ENCODE measurements at regions not wholly inside any gene's neighbourhood (a gene's known extent, or its start where the extent isn't known, plus 50 kb on each side); places are given as distances from the start of the nearest gene placed in this dataset.

DNA sequence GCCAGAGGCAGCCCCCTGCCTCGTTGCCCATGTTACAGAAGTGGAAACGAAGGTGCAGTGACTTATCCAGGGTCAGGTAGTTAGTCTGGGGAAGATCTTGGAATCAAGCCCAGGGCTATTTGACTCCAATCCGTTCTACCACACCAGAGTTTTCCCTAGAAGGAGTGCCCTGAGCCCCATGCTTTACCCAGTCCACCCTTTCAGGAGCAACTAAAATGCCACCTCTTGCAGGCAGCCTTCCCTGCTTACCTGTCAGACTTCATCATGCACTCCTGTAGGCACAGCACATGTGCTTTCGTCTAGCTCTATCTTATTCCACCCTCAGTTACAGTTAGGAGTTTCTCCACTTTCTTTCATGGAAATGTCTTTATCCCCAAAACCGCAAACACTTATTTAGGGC, 80.2 kb downstream of the CHST1 start:
- no peak overlapping the region for H3K27ac ChIP-seq
- peaks cover 0 to 53% (median 0%) of the 10 kb centered on the region in 7 donors for H3K27me3 ChIP-seq (replicated peaks in 1 of 7)
- H3K4me1 ChIP-seq: no peaks in the 10 kb centered on the region
- DNase-seq: no peak
- H3K9me3 ChIP-seq: no peaks in the 10 kb centered on the region
- no peak overlapping the region for H3K4me3 ChIP-seq
- WGBS, 5 donors: 49 to 63% (median 57%) methylated on average over 5 of the region's 5 CpGs
- H3K36me3 ChIP-seq: no peaks in the 10 kb centered on the region
- TF ChIP-seq POLR2AphosphoS5 (IDR thresholded peaks at IDR 0.05): no peak
- TF ChIP-seq POLR2A (IDR thresholded peaks at IDR 0.05): no peak
- TF ChIP-seq, protein P1, sequence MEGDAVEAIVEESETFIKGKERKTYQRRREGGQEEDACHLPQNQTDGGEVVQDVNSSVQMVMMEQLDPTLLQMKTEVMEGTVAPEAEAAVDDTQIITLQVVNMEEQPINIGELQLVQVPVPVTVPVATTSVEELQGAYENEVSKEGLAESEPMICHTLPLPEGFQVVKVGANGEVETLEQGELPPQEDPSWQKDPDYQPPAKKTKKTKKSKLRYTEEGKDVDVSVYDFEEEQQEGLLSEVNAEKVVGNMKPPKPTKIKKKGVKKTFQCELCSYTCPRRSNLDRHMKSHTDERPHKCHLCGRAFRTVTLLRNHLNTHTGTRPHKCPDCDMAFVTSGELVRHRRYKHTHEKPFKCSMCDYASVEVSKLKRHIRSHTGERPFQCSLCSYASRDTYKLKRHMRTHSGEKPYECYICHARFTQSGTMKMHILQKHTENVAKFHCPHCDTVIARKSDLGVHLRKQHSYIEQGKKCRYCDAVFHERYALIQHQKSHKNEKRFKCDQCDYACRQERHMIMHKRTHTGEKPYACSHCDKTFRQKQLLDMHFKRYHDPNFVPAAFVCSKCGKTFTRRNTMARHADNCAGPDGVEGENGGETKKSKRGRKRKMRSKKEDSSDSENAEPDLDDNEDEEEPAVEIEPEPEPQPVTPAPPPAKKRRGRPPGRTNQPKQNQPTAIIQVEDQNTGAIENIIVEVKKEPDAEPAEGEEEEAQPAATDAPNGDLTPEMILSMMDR (IDR thresholded peaks at IDR 0.05 in 8 of 11, conservative IDR thresholded peaks at IDR 0.05 in 3 of 11): no peak
- intact Hi-C loops (cut with DNase I; ENCODE audit: low total_unique reads): no loop called here

DNA sequence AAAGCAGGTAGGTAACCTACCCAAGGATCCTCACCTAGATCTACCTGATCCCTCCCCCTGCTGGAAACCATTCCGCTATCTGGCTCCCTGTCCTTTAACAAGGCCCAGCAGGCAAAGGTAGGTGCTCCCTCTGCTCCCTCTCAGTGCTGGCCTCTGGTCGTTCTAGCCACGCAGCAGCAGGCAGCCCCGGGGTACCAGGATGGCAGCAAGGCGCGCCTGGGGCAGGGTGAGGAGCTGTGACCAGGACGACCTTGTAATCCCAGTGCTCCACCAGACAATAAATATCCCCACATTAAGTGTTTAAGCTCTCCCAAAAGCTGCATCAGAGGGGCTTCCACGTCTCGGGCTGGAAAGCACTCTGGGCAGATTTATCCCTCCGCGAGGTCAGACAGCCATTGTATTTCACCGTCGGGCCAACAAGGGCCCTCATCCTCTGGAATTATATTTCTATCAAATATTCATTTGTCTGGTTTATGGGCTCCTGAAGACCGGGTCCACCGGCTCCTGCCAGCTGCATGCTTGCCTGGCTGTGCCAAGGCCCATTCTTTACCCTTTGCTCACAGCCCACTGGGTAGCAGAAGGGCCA, 81.3 kb downstream of the CHST1 start:
- intact Hi-C loops (cut with DNase I; ENCODE audit: low total_unique reads): no loop called here
- DNase-seq: no peak
- Histone ChIP-seq H3K27me3 (replicated peaks in 1 of 7) (peaks cover 0 to 58% (median 0%) of the 10 kb centered on the region in 7 donors), H3K4me3 (no peak overlapping the region), H3K9me3 (no peaks in the 10 kb centered on the region), H3K27ac (no peak overlapping the region), H3K36me3 (no peaks in the 10 kb centered on the region), H3K4me1 (no peaks in the 10 kb centered on the region)
- WGBS, 5 donors: 81 to 88% (median 87%) methylated on average over 11 to 15 of the region's 15 CpGs
- TF ChIP-seq, protein P1 (IDR thresholded peaks at IDR 0.05 in 8 of 11, conservative IDR thresholded peaks at IDR 0.05 in 3 of 11): no peak

DNA sequence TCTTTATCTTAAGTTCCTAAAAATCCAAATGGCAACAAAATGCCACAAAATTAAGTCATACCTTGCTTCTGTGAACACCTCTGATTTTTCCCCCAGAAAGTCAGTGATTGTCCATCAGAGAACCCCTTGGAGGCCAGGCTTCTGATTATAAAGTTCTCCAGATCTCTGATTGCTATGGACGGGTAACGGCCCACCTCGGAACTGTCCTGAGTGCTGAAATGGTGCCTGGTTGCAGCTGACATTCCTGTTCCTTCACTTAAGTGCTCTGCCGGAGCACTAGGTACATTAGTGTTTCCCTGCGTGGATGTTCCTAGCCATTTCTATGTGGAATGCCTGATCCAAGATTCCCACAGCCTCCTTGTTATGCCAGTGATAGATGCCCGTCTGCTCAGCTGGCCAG, 85.0 kb downstream of the CHST1 start:
- Histone ChIP-seq H3K36me3 (no peaks in the 10 kb centered on the region), H3K4me3 (no peak overlapping the region), H3K4me1 (no peaks in the 10 kb centered on the region), H3K27ac (no peak overlapping the region), H3K9me3 (no peaks in the 10 kb centered on the region), H3K27me3 (replicated peaks in 1 of 7) (peaks cover 0 to 87% (median 0%) of the 10 kb centered on the region in 7 donors)
- 14 to 31% (median 24%) methylated on average over 6 of the region's 6 CpGs for WGBS, 5 donors
- TF ChIP-seq POLR2AphosphoS5 (IDR thresholded peaks at IDR 0.05) (no peak), POLR2A (IDR thresholded peaks at IDR 0.05) (no peak)
- TF ChIP-seq, protein P1 (IDR thresholded peaks at IDR 0.05 in 8 of 11, conservative IDR thresholded peaks at IDR 0.05 in 3 of 11): no peak
- DNase-seq: no peak
- intact Hi-C loops (cut with DNase I; ENCODE audit: low total_unique reads): no loop called here

DNA sequence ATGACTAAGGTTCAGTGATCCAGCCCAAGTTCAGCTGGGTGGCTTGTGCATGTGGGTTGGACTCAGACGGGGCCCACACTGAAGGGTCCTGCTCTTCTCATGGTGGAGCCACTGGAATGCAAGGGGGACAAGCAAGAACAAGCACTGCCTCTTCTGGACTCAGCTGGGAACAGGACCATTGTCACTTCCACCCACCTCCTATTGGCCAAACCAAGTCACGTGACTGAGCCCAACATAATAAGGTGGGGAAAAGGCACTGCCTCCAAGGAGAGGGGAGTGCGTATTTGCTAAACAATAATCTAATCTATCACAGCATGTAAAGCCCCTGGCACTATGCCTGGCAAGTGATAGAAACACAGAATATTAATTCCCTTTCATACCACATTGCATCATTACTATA, 87.1 kb downstream of the CHST1 start:
- H3K27me3 ChIP-seq (replicated peaks in 1 of 7): peaks cover 0 to 83% (median 0%) of the 10 kb centered on the region in 7 donors
- intact Hi-C loops (cut with DNase I; ENCODE audit: low total_unique reads): no loop called here
- no peak overlapping the region for H3K27ac ChIP-seq
- no peaks in the 10 kb centered on the region for H3K9me3 ChIP-seq
- no peak overlapping the region for H3K4me3 ChIP-seq
- no peak for TF ChIP-seq POLR2A (IDR thresholded peaks at IDR 0.05)
- no peak for TF ChIP-seq POLR2AphosphoS5 (IDR thresholded peaks at IDR 0.05)
- TF ChIP-seq, protein P1 (IDR thresholded peaks at IDR 0.05 in 8 of 11, conservative IDR thresholded peaks at IDR 0.05 in 3 of 11): no peak
- WGBS, 5 donors: 70 to 88% (median 77%) methylated on average over 3 of the region's 3 CpGs
- no peaks in the 10 kb centered on the region for H3K4me1 ChIP-seq
- peak; percentile 38 for DNase-seq
- no peaks in the 10 kb centered on the region for H3K36me3 ChIP-seq
